ENCODE measurements at regions not wholly inside any gene's neighbourhood (a gene's known extent, or its start where the extent isn't known, plus 50 kb on each side); places are given as distances from the start of the nearest gene placed in this dataset.

DNA sequence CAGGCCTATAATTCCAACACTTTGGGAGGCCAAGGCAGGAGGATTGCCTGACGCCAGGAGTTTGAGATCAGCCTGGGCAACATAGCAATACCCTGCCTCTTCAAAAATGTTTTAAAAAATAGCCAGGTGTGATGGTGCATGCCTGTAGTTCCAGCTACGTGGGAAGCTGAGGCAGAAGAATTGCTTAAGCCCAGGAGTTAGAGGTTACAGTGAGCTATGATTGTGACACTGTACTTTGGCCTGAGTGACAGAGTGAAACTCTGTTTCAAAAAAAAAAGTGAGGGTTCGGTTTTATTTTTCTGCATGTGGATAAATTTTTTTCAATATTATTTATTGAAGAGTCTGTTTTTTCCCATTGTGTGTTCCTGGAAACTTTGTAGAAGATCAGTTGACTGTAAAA lies 208.1 kb downstream of the SLC4A3 start:
- no peak for TF ChIP-seq EZH2 (IDR thresholded peaks at IDR 0.05; ENCODE audit: insufficient read depth, poor library complexity, severe bottlenecking)
- TF ChIP-seq EZH2phosphoT487 (IDR thresholded peaks at IDR 0.05; ENCODE audit: insufficient read depth, low read depth): no peak
